Fibroblast of lung (primary cell): ENCODE measurements at regions not wholly inside any gene's neighbourhood (a gene's known extent, or its start where the extent isn't known, plus 50 kb on each side); places are given as distances from the start of the nearest gene placed in this dataset.

Source experiments
- DNase-seq, 2 donors: peaks; one replicate each; pipeline versions ENCODE4 v3.0.0 to v3.0.0-alpha.2; 2010; ENCODE audit warnings: low read depth in 2 of 2
- H2AFZ ChIP-seq: 2 replicates; pipeline ENCODE4 v1.5.1; 2012; ENCODE audit warnings: low read length, control low read depth, inconsistent platforms
- H3K27ac ChIP-seq: 2 replicates; pipeline ENCODE4 v1.5.1; 2011; ENCODE audit warnings: low read length, control low read depth; ENCODE audit not compliant: insufficient read depth
- H3K27me3 ChIP-seq: 2 replicates; pipeline ENCODE4 v1.5.1; 2011; ENCODE audit warnings: mild to moderate bottlenecking, low read length; ENCODE audit not compliant: control insufficient read depth, insufficient read depth
- H3K36me3 ChIP-seq: 2 replicates; pipeline ENCODE4 v1.5.1; 2011; ENCODE audit warnings: low read length; ENCODE audit not compliant: control insufficient read depth, insufficient read depth
- H3K4me1 ChIP-seq: 2 replicates; pipeline ENCODE4 v1.5.1; 2011; ENCODE audit warnings: low read length; ENCODE audit not compliant: control insufficient read depth, insufficient read depth; ENCODE audit errors: extremely low read depth
- H3K4me2 ChIP-seq: 2 replicates; pipeline ENCODE4 v1.5.1; 2011; ENCODE audit warnings: low read length, control low read depth; ENCODE audit not compliant: insufficient read depth; ENCODE audit errors: extremely low read depth
- H3K4me3 ChIP-seq, 4 experiments: fragments of 200-600 bp in 1 of 4; sonication (generic) in 1 of 4; replicated peaks in 1 of 4; 2 replicates each; pipeline ENCODE4 v1.5.1; 2011 to 2016; ENCODE audit warnings: low read length in 4 of 4, low read depth in 3 of 4, mild to moderate bottlenecking in 3 of 4, control low read depth in 2 of 4, inconsistent platforms in 1 of 4, mixed read lengths in 1 of 4; ENCODE audit not compliant: insufficient read depth in 1 of 4; ENCODE audit errors: control extremely low read depth in 1 of 4
- H3K79me2 ChIP-seq: 2 replicates; pipeline ENCODE4 v1.5.1; 2012; ENCODE audit warnings: mild to moderate bottlenecking, low read length, inconsistent platforms; ENCODE audit not compliant: control insufficient read depth, insufficient read depth
- H3K9ac ChIP-seq: 2 replicates; pipeline ENCODE4 v1.5.1; 2011; ENCODE audit warnings: mild to moderate bottlenecking, low read length, control low read depth; ENCODE audit not compliant: insufficient read depth
- H3K9me3 ChIP-seq: 2 replicates; pipeline ENCODE4 v1.5.1; 2012; ENCODE audit warnings: low read depth, low read length; ENCODE audit not compliant: control insufficient read depth, insufficient read depth
- H4K20me1 ChIP-seq: 2 replicates; pipeline ENCODE4 v1.5.1; 2011; ENCODE audit warnings: low read length; ENCODE audit not compliant: control insufficient read depth, insufficient read depth; ENCODE audit errors: extremely low read depth
- EZH2 ChIP-seq: IDR thresholded peaks from 2 replicates; pipeline ENCODE4 v1.5.1; 2012; ENCODE audit warnings: low read length, control low read depth, mild to moderate bottlenecking; ENCODE audit errors: missing control alignments
- TF ChIP-seq, protein P1 (sequence below), 2 donors: IDR thresholded peaks in 1 of 2; conservative IDR thresholded peaks in 1 of 2; 1 replicate in 1 of 2; 2 replicates in 1 of 2; pipeline ENCODE4 v1.5.1; 2011 to 2012; ENCODE audit warnings: low read length in 2 of 2, control low read depth in 1 of 2, inconsistent platforms in 1 of 2, low read depth in 1 of 2, mild to moderate bottlenecking in 1 of 2

DNA sequence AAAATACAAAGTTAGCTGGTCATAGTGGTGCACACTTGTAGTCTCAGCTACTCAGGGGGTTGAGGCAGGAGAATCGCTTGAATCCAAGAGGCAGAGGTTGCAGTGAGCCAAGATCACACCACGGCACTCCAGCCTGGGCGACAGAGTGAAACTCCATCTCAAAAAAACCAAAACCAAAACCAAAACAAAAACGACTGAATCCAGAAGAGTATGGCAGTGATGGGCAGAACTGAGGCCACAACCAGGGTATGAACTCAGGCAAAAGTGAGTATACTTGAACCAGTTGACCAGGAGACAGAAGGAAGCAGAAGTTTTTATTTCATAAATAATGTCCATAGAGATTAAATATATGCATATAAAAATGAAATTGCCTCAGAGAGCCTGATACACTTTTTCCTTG lies 620.0 kb upstream of the SEL1L start:
- H3K36me3 ChIP-seq: no peaks in the 10 kb centered on the region
- no peak overlapping the region for H3K27ac ChIP-seq
- H3K79me2 ChIP-seq: no peaks in the 10 kb centered on the region
- no peaks in the 10 kb centered on the region for H3K9me3 ChIP-seq
- TF ChIP-seq EZH2: no peak
- no peaks in the 10 kb centered on the region for H4K20me1 ChIP-seq
- no peak for DNase-seq
- no peaks in the 10 kb centered on the region for H3K27me3 ChIP-seq
- H3K4me1 ChIP-seq: no peaks in the 10 kb centered on the region
- no peak overlapping the region for H3K4me3 ChIP-seq
- no peak overlapping the region for H2AFZ ChIP-seq
- H3K4me2 ChIP-seq: no peak overlapping the region
- no peak overlapping the region for H3K9ac ChIP-seq

GRCh38 chr14:82159624-82160023 lies 626.0 kb upstream of the SEL1L start:
- no peaks in the 10 kb centered on the region for H4K20me1 ChIP-seq
- H3K9ac ChIP-seq: no peak overlapping the region
- no peaks in the 10 kb centered on the region for H3K79me2 ChIP-seq
- no peaks in the 10 kb centered on the region for H3K4me1 ChIP-seq
- no peak for DNase-seq
- H3K9me3 ChIP-seq: no peaks in the 10 kb centered on the region
- no peak overlapping the region for H3K27ac ChIP-seq
- H3K27me3 ChIP-seq: no peaks in the 10 kb centered on the region
- H2AFZ ChIP-seq: no peak overlapping the region
- H3K4me2 ChIP-seq: no peak overlapping the region
- no peak overlapping the region for H3K4me3 ChIP-seq
- TF ChIP-seq, protein P1, sequence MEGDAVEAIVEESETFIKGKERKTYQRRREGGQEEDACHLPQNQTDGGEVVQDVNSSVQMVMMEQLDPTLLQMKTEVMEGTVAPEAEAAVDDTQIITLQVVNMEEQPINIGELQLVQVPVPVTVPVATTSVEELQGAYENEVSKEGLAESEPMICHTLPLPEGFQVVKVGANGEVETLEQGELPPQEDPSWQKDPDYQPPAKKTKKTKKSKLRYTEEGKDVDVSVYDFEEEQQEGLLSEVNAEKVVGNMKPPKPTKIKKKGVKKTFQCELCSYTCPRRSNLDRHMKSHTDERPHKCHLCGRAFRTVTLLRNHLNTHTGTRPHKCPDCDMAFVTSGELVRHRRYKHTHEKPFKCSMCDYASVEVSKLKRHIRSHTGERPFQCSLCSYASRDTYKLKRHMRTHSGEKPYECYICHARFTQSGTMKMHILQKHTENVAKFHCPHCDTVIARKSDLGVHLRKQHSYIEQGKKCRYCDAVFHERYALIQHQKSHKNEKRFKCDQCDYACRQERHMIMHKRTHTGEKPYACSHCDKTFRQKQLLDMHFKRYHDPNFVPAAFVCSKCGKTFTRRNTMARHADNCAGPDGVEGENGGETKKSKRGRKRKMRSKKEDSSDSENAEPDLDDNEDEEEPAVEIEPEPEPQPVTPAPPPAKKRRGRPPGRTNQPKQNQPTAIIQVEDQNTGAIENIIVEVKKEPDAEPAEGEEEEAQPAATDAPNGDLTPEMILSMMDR (conservative IDR thresholded peaks at IDR 0.05 in 1 of 2, IDR thresholded peaks at IDR 0.05 in 1 of 2; ENCODE audit: low read depth in 1 of 2, low read length in 2 of 2): no peak
- TF ChIP-seq EZH2: no peak
- H3K36me3 ChIP-seq: no peaks in the 10 kb centered on the region

DNA sequence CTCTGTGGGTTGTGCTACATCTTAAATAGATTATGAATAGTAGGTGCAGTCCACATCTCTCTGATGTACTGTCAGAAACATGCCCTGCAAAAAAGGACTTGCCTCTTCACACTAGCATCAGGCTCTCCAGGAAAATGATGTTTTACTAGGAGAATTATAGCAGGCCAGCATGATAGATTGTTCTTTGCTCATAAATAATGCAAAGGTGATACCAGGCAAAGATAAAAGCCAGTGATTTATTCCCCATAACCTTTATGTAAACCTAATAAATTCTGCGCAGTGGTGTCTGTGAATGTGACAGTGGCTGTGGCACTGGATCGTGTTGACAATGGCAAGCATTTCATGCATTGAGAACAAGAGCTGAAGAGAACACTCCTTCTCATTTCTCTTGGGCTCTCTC lies 646.5 kb upstream of the SEL1L start:
- no peak overlapping the region for H3K9ac ChIP-seq
- no peaks in the 10 kb centered on the region for H4K20me1 ChIP-seq
- no peak overlapping the region for H3K27ac ChIP-seq
- H3K4me2 ChIP-seq: no peak overlapping the region
- H3K4me1 ChIP-seq: no peaks in the 10 kb centered on the region
- H2AFZ ChIP-seq: no peak overlapping the region
- H3K36me3 ChIP-seq: no peaks in the 10 kb centered on the region
- no peaks in the 10 kb centered on the region for H3K79me2 ChIP-seq
- no peaks in the 10 kb centered on the region for H3K27me3 ChIP-seq
- no peak overlapping the region for H3K4me3 ChIP-seq
- no peak for DNase-seq
- TF ChIP-seq, protein P1 (conservative IDR thresholded peaks at IDR 0.05 in 1 of 2, IDR thresholded peaks at IDR 0.05 in 1 of 2; ENCODE audit: low read depth in 1 of 2, low read length in 2 of 2): no peak
- no peak for TF ChIP-seq EZH2
- no peaks in the 10 kb centered on the region for H3K9me3 ChIP-seq
